MCF 10A (cell line): ENCODE measurements at regions not wholly inside any gene's neighbourhood (a gene's known extent, or its start where the extent isn't known, plus 50 kb on each side); places are given as distances from the start of the nearest gene placed in this dataset.

Source experiments
- BruUV-seq: library from RNA; stranded (reverse); fragments of 400-500 nt; replicated peaks from 2 replicates; lab custom pipeline; 2021; lab: Mats Ljungman, UMichigan
- CTCF ChIA-PET: fragments of 300-600 bp; sonication (Branson Sonifier 250); formaldehyde crosslinking; extraction: SDS; loops from one replicate; lab custom pipeline; 2021; ENCODE audit warnings: antibody characterized with exemption, inconsistent platforms; lab: Yijun Ruan, JAX
- POLR2A ChIA-PET: fragments of 300-600, 350-650 bp; sonication (Branson Sonifier 250); formaldehyde crosslinking; extraction: SDS; loops from one replicate; lab custom pipeline; 2020; ENCODE audit warnings: antibody characterized with exemption, inconsistent platforms; lab: Yijun Ruan, JAX
- DNase-seq: peaks from one replicate; pipeline ENCODE4 v3.0.0-alpha.2; 2018; ENCODE audit not compliant: unreplicated experiment
- H3K27ac Mint-ChIP-seq: one replicate; pipeline ENCODE4 v1.8.0; 2022; ENCODE audit warnings: mild to moderate bottlenecking, low read depth, mixed read lengths; ENCODE audit not compliant: unreplicated experiment
- H3K27me3 Mint-ChIP-seq: one replicate; pipeline ENCODE4 v1.8.0; 2022; ENCODE audit warnings: mixed read lengths; ENCODE audit not compliant: insufficient read depth, unreplicated experiment
- H3K36me3 Mint-ChIP-seq: one replicate; pipeline ENCODE4 v1.8.0; 2022; ENCODE audit warnings: mild to moderate bottlenecking, moderate library complexity, mixed read lengths; ENCODE audit not compliant: insufficient read depth, unreplicated experiment
- H3K4me1 Mint-ChIP-seq: one replicate; pipeline ENCODE4 v1.8.0; 2022; ENCODE audit warnings: mixed read lengths; ENCODE audit not compliant: insufficient read depth, unreplicated experiment
- H3K4me3 Mint-ChIP-seq: one replicate; pipeline ENCODE4 v1.8.0; 2022; ENCODE audit warnings: mild to moderate bottlenecking, moderate library complexity, mixed read lengths; ENCODE audit not compliant: unreplicated experiment
- H3K9me3 Mint-ChIP-seq: one replicate; pipeline ENCODE4 v1.8.0; 2022; ENCODE audit warnings: mixed read lengths; ENCODE audit not compliant: unreplicated experiment
- intact Hi-C: fragments of 100-400 bp; cut with micrococcal nuclease; formaldehyde crosslinking; loops from 2 replicates; pipeline ENCODE4 v1.14.1; 2022
- TF ChIP-seq, protein P1 (sequence below): fragments of 200-600 bp; IDR thresholded peaks from one replicate; pipeline ENCODE4 v1.8.0; 2022; ENCODE audit warnings: antibody characterized with exemption, mild to moderate bottlenecking; ENCODE audit not compliant: unreplicated experiment

DNA sequence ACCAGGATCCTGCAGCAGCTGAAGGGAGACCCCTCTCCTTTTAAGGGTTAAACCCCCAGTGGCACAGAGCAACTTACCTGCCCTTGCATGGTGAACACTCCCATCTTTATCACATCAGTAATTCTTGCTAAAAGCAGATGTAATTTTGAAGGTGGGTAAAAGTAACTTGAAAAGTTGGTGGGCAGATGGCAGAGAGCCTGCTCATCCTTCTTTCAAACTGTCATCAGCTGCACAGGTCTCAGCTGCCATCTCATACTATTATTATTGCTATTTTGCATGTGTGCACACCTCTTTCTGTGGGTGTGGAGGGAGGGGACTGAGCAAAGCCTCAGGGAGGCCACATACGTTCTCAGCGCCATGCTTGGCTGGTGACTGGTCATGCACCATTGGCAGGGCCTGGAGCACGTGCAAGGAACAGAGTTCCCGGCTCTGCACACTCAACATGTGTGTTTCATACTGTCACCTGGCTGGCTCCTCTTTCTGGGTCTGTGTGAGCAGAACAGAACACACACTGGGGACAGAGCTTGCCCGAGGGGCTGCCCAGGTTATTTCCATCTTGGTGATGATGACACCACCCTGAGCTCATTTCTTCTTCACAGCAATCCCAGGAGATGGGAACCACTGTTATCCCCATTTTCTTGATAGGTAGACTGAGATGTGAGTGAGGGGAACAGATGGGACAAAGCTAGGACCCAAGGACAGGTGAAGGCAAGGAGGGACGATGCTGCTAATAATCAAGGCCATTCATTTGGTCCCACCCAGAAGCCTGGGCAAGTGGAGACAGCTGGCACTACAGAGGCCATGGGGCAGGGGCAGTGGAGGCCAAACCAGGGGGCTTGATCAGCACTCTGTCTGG is 95.8 kb upstream of the KLF13 start:
- TF ChIP-seq, protein P1, sequence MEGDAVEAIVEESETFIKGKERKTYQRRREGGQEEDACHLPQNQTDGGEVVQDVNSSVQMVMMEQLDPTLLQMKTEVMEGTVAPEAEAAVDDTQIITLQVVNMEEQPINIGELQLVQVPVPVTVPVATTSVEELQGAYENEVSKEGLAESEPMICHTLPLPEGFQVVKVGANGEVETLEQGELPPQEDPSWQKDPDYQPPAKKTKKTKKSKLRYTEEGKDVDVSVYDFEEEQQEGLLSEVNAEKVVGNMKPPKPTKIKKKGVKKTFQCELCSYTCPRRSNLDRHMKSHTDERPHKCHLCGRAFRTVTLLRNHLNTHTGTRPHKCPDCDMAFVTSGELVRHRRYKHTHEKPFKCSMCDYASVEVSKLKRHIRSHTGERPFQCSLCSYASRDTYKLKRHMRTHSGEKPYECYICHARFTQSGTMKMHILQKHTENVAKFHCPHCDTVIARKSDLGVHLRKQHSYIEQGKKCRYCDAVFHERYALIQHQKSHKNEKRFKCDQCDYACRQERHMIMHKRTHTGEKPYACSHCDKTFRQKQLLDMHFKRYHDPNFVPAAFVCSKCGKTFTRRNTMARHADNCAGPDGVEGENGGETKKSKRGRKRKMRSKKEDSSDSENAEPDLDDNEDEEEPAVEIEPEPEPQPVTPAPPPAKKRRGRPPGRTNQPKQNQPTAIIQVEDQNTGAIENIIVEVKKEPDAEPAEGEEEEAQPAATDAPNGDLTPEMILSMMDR = no peak
- no TSS peak for BruUV-seq
- H3K4me3 Mint-ChIP-seq = no peak overlapping the region
- H3K4me1 Mint-ChIP-seq = peaks cover 6% of the 10 kb centered on the region
- H3K27ac Mint-ChIP-seq = no peak overlapping the region
- no peaks in the 10 kb centered on the region for H3K36me3 Mint-ChIP-seq
- no peak for DNase-seq
- intact Hi-C loops = no loop called here
- H3K9me3 Mint-ChIP-seq = no peaks in the 10 kb centered on the region
- CTCF ChIA-PET = interaction anchor here (0.5 to 0.6 kb wide), 3 partner anchors 64 to 195 kb away, joined by 3 read pairs; no protein-coding TSS in a partner anchor
- H3K27me3 Mint-ChIP-seq = no peaks in the 10 kb centered on the region
- POLR2A ChIA-PET = interaction anchor here (1.0 to 1.2 kb wide), 2 partner anchors 8 to 10 kb away, joined by 3 read pairs; no protein-coding TSS in a partner anchor

DNA sequence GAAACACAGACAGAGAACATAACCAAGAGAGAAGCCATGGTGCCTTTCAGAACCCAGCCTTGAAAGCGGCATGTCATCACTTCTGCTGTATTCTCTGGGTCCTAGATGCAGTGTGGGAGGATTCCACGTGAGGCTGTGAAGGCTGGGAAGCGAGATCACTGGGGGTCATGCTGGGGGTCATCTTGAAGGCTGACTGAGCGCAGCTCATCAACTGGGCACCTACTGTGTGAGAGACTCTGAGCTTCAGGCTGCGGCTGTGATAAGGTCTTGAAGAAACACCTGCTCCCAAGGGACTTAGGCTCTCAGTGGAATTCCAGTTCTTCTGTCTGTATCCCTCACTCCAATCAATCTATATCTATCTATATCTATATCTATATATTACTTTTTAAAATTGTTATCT is 91.8 kb upstream of the KLF13 start:
- no peaks in the 10 kb centered on the region for H3K36me3 Mint-ChIP-seq
- H3K27ac Mint-ChIP-seq = peak overlapping the region; percentile 18
- DNase-seq = no peak
- ChIA-PET CTCF (interaction anchor here (0.6 kb wide), 1 partner anchor 46 kb away, joined by 3 read pairs; no protein-coding TSS in a partner anchor), POLR2A (no interaction called here)
- BruUV-seq = no TSS peak
- H3K9me3 Mint-ChIP-seq = no peaks in the 10 kb centered on the region
- H3K27me3 Mint-ChIP-seq = no peaks in the 10 kb centered on the region
- TF ChIP-seq, protein P1 = no peak
- peaks cover 20% of the 10 kb centered on the region for H3K4me1 Mint-ChIP-seq
- H3K4me3 Mint-ChIP-seq = no peak overlapping the region
- intact Hi-C loops = loop anchor here (5.0 kb wide), 1 partner anchor 92 kb away; the partner anchor contains the start of gene KLF13

DNA sequence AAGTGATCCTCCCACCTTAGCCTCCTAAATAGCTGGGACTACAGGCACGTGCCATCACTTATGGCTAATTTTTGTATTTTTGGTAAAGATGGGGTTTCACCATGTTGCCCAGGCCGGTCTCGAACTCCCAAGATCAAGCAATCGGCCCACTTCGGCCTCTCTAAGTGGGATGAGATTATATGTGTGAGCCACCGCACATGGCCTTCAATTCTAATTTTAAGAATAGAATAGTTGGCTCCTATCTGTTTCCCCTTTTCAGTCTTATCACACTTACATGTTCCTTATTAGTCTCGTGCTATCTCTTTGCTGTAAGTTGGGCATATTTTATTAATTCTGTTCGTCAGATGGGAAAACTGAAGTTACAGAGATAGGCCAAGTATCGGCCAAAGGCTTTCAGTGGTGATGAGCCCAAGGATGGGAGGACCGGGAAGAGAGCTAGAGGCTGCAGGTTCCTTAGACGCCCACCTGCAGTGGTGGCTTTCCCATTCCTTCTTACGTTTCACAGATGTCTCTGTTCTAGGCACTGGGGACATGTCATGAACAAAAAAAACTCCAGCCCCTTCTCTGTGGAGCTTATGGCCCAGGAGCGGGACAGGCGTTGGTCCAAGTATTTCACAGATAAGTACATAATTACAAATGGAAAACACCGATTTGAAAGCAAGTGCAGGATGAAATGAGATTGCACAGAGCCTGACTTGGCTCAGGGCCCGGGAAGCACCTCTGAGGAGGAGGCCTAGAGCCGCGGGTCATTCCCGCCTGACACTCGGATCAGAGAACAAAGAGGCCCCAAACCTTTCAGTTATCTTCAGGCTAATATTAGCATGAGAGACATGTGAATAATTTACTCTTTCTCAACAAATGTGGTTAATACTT is 91.1 kb upstream of the KLF13 start:
- ChIA-PET CTCF (interaction anchor here (0.6 kb wide), 1 partner anchor 47 kb away, joined by 3 read pairs; no protein-coding TSS in a partner anchor), POLR2A (interaction anchor here (1.3 to 2.4 kb wide), 4 partner anchors 20 to 93 kb away, joined by 3 to 9 read pairs (median 6); partner anchors contain the start of gene KLF13)
- Mint-ChIP-seq H3K27ac (peak overlapping the region; percentile 73), H3K27me3 (no peaks in the 10 kb centered on the region), H3K36me3 (no peaks in the 10 kb centered on the region), H3K4me3 (no peak overlapping the region), H3K9me3 (no peaks in the 10 kb centered on the region), H3K4me1 (peaks cover 20% of the 10 kb centered on the region)
- DNase-seq = peak; percentile 87
- BruUV-seq = no TSS peak
- TF ChIP-seq, protein P1 = no peak
- intact Hi-C loops = loop anchor here (5.0 kb wide), 1 partner anchor 92 kb away; the partner anchor contains the start of gene KLF13
